GM23338 (cell line): ENCODE measurements at regions not wholly inside any gene's neighbourhood (a gene's known extent, or its start where the extent isn't known, plus 50 kb on each side); places are given as distances from the start of the nearest gene placed in this dataset.

Experiments used
- ATAC-seq: fragments of 200-7000 bp; cut with Tn5 transposase; 3 replicates; pipeline ENCODE4 v1.9.1; 2020
- DNase-seq: peaks from one replicate; pipeline ENCODE4 v3.0.0-alpha.2; 2015; ENCODE audit warnings: low spot score
- H2AFZ ChIP-seq: fragments of 200-600 bp; sonication (generic); 2 replicates; pipeline ENCODE4 v1.8.0; 2016; ENCODE audit warnings: antibody characterized with exemption, mild to moderate bottlenecking, moderate library complexity
- H3F3A ChIP-seq: fragments of 200-600 bp; sonication (generic); replicated peaks from 2 replicates; pipeline ENCODE4 v1.8.0; 2017; ENCODE audit warnings: antibody characterized with exemption, mixed run types, low read depth
- H3K27ac ChIP-seq: fragments of 200-600 bp; sonication (generic); 2 replicates; pipeline ENCODE4 v1.6.1; 2016; ENCODE audit warnings: low read depth
- H3K27me3 ChIP-seq: fragments of 200-600 bp; sonication (generic); 2 replicates; pipeline ENCODE4 v1.8.0; 2016; ENCODE audit warnings: mild to moderate bottlenecking, mixed run types, moderate library complexity; ENCODE audit not compliant: insufficient read depth
- H3K36me3 ChIP-seq: fragments of 200-600 bp; sonication (generic); 2 replicates; pipeline ENCODE4 v1.8.0; 2016; ENCODE audit warnings: mild to moderate bottlenecking; ENCODE audit not compliant: insufficient read depth
- H3K4me1 ChIP-seq: fragments of 200-600 bp; sonication (generic); 2 replicates; pipeline ENCODE4 v1.8.0; 2016; ENCODE audit warnings: mild to moderate bottlenecking, moderate library complexity; ENCODE audit not compliant: insufficient read depth
- H3K4me2 ChIP-seq: fragments of 200-600 bp; sonication (generic); 2 replicates; pipeline ENCODE4 v1.7.1; 2017; ENCODE audit warnings: mixed run types
- H3K4me3 ChIP-seq: fragments of 200-600 bp; sonication (generic); 2 replicates; pipeline ENCODE4 v1.6.1; 2016; ENCODE audit warnings: mixed run types
- H3K79me2 ChIP-seq: fragments of 200-600 bp; sonication (generic); replicated peaks from 2 replicates; pipeline ENCODE4 v1.8.0; 2017; ENCODE audit warnings: mild to moderate bottlenecking; ENCODE audit not compliant: insufficient read depth
- H3K9me2 ChIP-seq: fragments of 200-600 bp; sonication (generic); 2 replicates; pipeline ENCODE4 v1.8.0; 2017; ENCODE audit not compliant: insufficient read depth
- H4K20me1 ChIP-seq: fragments of 200-600 bp; sonication (generic); replicated peaks from 2 replicates; pipeline ENCODE4 v1.8.0; 2017; ENCODE audit warnings: mild to moderate bottlenecking; ENCODE audit not compliant: insufficient read depth
- H3K27ac Mint-ChIP-seq: 2 replicates; pipeline ENCODE4 v1.8.0; 2020; ENCODE audit warnings: inconsistent platforms, mild to moderate bottlenecking, moderate library complexity, mixed read lengths
- H3K27me3 Mint-ChIP-seq: 3 replicates; pipeline ENCODE4 v1.8.0; 2022; ENCODE audit warnings: low read depth, mild to moderate bottlenecking, moderate library complexity, mixed read lengths, inconsistent platforms; ENCODE audit not compliant: insufficient read depth, poor library complexity
- H3K36me3 Mint-ChIP-seq: 3 replicates; pipeline ENCODE4 v1.8.0; 2021; ENCODE audit warnings: low read depth, mild to moderate bottlenecking, inconsistent platforms, moderate library complexity, mixed read lengths
- H3K4me1 Mint-ChIP-seq: 3 replicates; pipeline ENCODE4 v1.8.0; 2020; ENCODE audit warnings: mild to moderate bottlenecking, inconsistent platforms, mixed read lengths
- H3K4me3 Mint-ChIP-seq: 3 replicates; pipeline ENCODE4 v1.8.0; 2021; ENCODE audit warnings: moderate library complexity, mild to moderate bottlenecking, inconsistent platforms, mixed read lengths
- H3K9me3 Mint-ChIP-seq: 3 replicates; pipeline ENCODE4 v1.8.0; 2020; ENCODE audit warnings: moderate library complexity, mild to moderate bottlenecking, inconsistent platforms, mixed read lengths
- CREB1 ChIP-seq: fragments of 250-450 bp; sonication (Bioruptor Pico); IDR thresholded peaks from 2 replicates; pipeline ENCODE4 v1.5.0; 2020; ENCODE audit warnings: low read depth, mild to moderate bottlenecking, moderate library complexity
- CTCF ChIP-seq, 2 experiments: fragments of 200-600 bp in 1 of 2; sonication (generic) in 1 of 2; conservative IDR thresholded peaks; 2 replicates each; pipeline versions ENCODE4 v1.5.1 to v1.6.1; 2016 to 2017; ENCODE audit warnings: antibody characterized with exemption in 2 of 2, low read depth in 2 of 2, mild to moderate bottlenecking in 2 of 2, moderate library complexity in 1 of 2
- ETS1 ChIP-seq: IDR thresholded peaks from 2 replicates; pipeline ENCODE4 v1.6.1; 2016; ENCODE audit warnings: antibody characterized with exemption
- EZH2 ChIP-seq: fragments of 200-600 bp; sonication (generic); IDR thresholded peaks from one replicate; pipeline ENCODE4 v1.8.0; 2017; ENCODE audit warnings: antibody characterized with exemption, mild to moderate bottlenecking, low read depth; ENCODE audit not compliant: unreplicated experiment
- EZH2phosphoT487 ChIP-seq: fragments of 200-600 bp; sonication (generic); IDR thresholded peaks from one replicate; pipeline ENCODE4 v1.8.1; 2018; ENCODE audit warnings: antibody characterized with exemption; ENCODE audit not compliant: unreplicated experiment
- JUNB ChIP-seq: IDR thresholded peaks from one replicate; pipeline ENCODE4 v1.6.1; 2016; ENCODE audit warnings: antibody characterized with exemption; ENCODE audit not compliant: unreplicated experiment
- NANOG ChIP-seq: IDR thresholded peaks from 2 replicates; pipeline ENCODE4 v1.6.1; 2016; ENCODE audit warnings: antibody characterized with exemption, borderline replicate concordance
- POLR2AphosphoS5 ChIP-seq: IDR thresholded peaks from 2 replicates; pipeline ENCODE4 v1.6.1; 2016; ENCODE audit warnings: antibody characterized with exemption, low read depth
- ZNF114 ChIP-seq: fragments of 250-450 bp; sonication (Bioruptor Pico); IDR thresholded peaks from 2 replicates; pipeline ENCODE4 v1.5.0; 2020; ENCODE audit warnings: mild to moderate bottlenecking, moderate library complexity
- ZNF462 ChIP-seq: fragments of 250-450 bp; sonication (Bioruptor Pico); IDR thresholded peaks from 2 replicates; pipeline ENCODE4 v1.5.0; 2020; ENCODE audit warnings: mild to moderate bottlenecking, moderate library complexity

- TF ChIP-seq ZNF114 (CRISPR knock-in tag), result no peak
- TF ChIP-seq POLR2AphosphoS5, result no peak
- TF ChIP-seq NANOG, result no peak
- TF ChIP-seq CREB1 (CRISPR knock-in tag), result no peak
- TF ChIP-seq ETS1, result no peak
These were observed 168.6 kb downstream of the FGF18 start (continued) for GRCh38 chr5:171588046-171588445.

- H3F3A ChIP-seq, result no peaks in the 10 kb centered on the region
- no peak overlapping the region for H3K27ac ChIP-seq
- H3K36me3 Mint-ChIP-seq, result no peaks in the 10 kb centered on the region
- no peaks in the 10 kb centered on the region for H4K20me1 ChIP-seq
- no peak overlapping the region for H3K4me2 ChIP-seq
- H3K27me3 ChIP-seq, result no peaks in the 10 kb centered on the region
- H2AFZ ChIP-seq, result no peak overlapping the region
- ATAC-seq (no peak), DNase-seq (no peak)
- no peak overlapping the region for H3K4me3 ChIP-seq
- no peaks in the 10 kb centered on the region for H3K36me3 ChIP-seq
- peaks cover 4% of the 10 kb centered on the region; the same call in 2 of the 3 replicates for H3K4me1 Mint-ChIP-seq
- peak in 1 of 2 experiments; percentile 22; a peak in 1 of 4 replicates for TF ChIP-seq CTCF (conservative IDR thresholded peaks at IDR 0.05; ENCODE audit: low read depth in 2 of 2)
- TF ChIP-seq EZH2phosphoT487, result no peak
- peaks cover 5% of the 10 kb centered on the region for H3K27me3 Mint-ChIP-seq
- H3K9me3 Mint-ChIP-seq, result no peaks in the 10 kb centered on the region
- no peaks in the 10 kb centered on the region for H3K4me1 ChIP-seq
- H3K9me2 ChIP-seq, result no peaks in the 10 kb centered on the region
- H3K27ac Mint-ChIP-seq, result no peak overlapping the region
- H3K79me2 ChIP-seq, result no peaks in the 10 kb centered on the region
- H3K4me3 Mint-ChIP-seq, result no peak overlapping the region
These were observed 169.3 kb downstream of the FGF18 start for GRCh38 chr5:171588790-171589189.

GRCh38 chr5:171589461-171589860, 170.0 kb downstream of the FGF18 start:
- H3K36me3 ChIP-seq, result no peaks in the 10 kb centered on the region
- Mint-ChIP-seq H3K27me3 (peaks cover 5% of the 10 kb centered on the region), H3K27ac (no peak overlapping the region), H3K4me1 (peaks cover 4% of the 10 kb centered on the region; the same call in 2 of the 3 replicates), H3K36me3 (no peaks in the 10 kb centered on the region), H3K4me3 (no peak overlapping the region), H3K9me3 (no peaks in the 10 kb centered on the region)
- no peak for ATAC-seq
- H2AFZ ChIP-seq, result no peak overlapping the region
- no peak overlapping the region for H3K4me2 ChIP-seq
- no peaks in the 10 kb centered on the region for H4K20me1 ChIP-seq
- no peaks in the 10 kb centered on the region for H3K79me2 ChIP-seq
- H3F3A ChIP-seq, result no peaks in the 10 kb centered on the region
- no peaks in the 10 kb centered on the region for H3K4me1 ChIP-seq
- no peaks in the 10 kb centered on the region for H3K27me3 ChIP-seq
- no peak overlapping the region for H3K4me3 ChIP-seq
- TF ChIP-seq ZNF462 (CRISPR knock-in tag) (no peak), EZH2 (no peak), JUNB (no peak)
- no peak overlapping the region for H3K27ac ChIP-seq
- no peak for DNase-seq
- no peaks in the 10 kb centered on the region for H3K9me2 ChIP-seq
